Stimulated activated CD8-positive, alpha-beta memory T cell treated with anti-CD3 and anti-CD28 coated beads, Interleukin-15, amount 100 ng/mL, for 48 hours (primary cell): ENCODE measurements at regions not wholly inside any gene's neighbourhood (a gene's known extent, or its start where the extent isn't known, plus 50 kb on each side); places are given as distances from the start of the nearest gene placed in this dataset.
"Not testable (repeated sequence)": the region's sequence is repeated elsewhere in the genome, so short reads cannot be mapped to it uniquely, and the experiment has no call there.

ENCODE experiments used
- DNase-seq, 2 donors: peaks; one replicate each; pipeline ENCODE4 v3.0.0-alpha.2; 2020; ENCODE audit warnings: low read depth in 2 of 2

GRCh38 chr2:61623747-61624146 is 85.6 kb upstream of the XPO1 start:
- no peak for DNase-seq

DNA sequence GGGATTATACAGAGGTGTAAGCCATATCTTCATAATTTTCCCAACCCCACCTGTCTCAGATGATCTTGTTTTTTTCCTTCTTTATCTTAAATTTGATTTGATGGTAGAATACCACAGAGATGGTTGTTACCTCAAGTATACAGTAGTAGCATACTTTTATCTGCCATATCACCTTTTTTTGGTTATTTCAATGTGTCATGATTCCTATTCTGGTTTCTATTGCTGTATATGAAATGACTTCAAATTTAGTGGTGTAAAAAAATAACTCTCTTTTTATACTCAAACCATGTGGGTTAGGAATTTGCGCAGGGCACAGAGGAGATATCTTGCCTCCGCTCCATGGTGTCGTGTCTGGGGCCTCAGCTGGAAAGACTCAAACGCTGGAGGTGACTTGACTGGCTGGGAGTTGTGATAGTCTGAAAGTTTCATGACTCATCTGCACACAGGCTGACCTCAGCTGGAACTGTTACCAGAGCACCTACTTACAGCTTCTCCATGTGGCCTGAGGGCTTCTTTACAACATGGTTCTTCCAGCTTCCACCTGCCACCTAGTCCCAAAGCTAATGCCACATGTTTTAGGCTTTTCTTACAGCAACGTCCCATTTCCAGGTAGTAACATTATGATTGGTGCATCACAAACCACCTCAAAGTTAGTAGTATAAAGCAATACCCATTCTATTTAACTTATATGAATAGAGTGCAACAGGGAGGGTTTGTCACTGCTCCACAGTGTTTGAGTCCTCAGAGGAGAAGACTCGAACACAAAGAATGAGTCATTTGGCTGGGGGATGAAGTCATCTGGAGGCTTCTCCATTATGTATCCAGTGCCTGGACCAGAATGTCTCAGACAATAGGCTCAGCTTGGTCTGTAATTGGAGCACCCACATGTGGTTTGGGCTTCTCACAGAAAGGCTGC is 82.3 kb upstream of the XPO1 start:
- no peak for DNase-seq

- no peak for DNase-seq
Observed at GRCh38 chr2:61619561-61619960, 81.4 kb upstream of the XPO1 start.

- no peak for DNase-seq
Observed at GRCh38 chr2:61617610-61618009, 79.5 kb upstream of the XPO1 start.

- no peak for DNase-seq
Observed at GRCh38 chr2:61605245-61605644, 67.1 kb upstream of the XPO1 start.

- DNase-seq, result no peak
Observed at GRCh38 chr2:61604433-61604832, 66.3 kb upstream of the XPO1 start.

GRCh38 chr2:61598515-61599156 is 60.5 kb upstream of the XPO1 start:
- DNase-seq, result peak in 1 of 2 donors; percentile 4

- DNase-seq, result no peak
Observed at GRCh38 chr2:61597300-61598289, 59.4 kb upstream of the XPO1 start.

DNA sequence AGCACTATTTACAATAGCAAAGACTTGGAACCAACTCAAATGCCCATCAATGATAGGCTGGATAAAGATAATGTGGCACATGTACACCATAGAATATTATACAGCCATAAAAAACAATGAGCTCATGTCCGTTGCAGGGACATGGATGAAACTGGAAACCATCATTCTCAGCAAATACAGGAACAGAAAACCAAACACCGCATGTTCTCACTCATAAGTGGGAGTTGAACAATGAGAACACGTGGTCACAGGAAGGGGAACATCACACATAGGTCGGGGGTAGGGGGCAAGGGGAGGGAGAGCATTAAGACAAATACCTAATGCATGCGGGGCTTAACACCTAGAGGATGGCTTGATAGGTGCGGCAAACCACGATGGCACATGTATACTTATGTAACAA is 56.0 kb upstream of the XPO1 start:
- DNase-seq, result not testable (repeated sequence)

DNA sequence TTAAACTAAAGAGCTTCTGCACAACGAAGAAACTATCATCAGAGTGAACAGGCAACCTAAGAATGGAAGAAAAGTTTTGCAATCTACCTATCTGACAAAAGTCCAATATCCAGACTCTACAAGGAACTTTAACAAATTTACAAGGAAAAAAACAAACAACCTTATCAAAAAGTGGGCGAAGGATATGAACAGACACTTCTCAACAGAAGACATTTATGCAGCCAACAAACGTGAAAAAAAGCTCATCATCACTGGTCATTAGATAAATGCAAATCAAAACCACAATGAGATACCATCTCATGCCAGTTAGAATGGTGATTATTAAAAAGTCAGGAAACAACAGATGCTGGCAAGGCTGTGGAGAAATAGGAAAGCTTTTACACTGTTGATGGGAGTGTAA is 55.5 kb upstream of the XPO1 start:
- not testable (repeated sequence) for DNase-seq

- DNase-seq, result no peak
Observed at GRCh38 chr2:61590214-61590613, 52.1 kb upstream of the XPO1 start.

GRCh38 chr2:61588566-61588965 is 50.4 kb upstream of the XPO1 start:
- no peak for DNase-seq
